WERI-Rb-1 (cell line): ENCODE measurements at regions not wholly inside any gene's neighbourhood (a gene's known extent, or its start where the extent isn't known, plus 50 kb on each side); places are given as distances from the start of the nearest gene placed in this dataset.
A peak's percentile ranks its signal among the peaks of the same experiment; 100 is the strongest.

Source experiments
- DNase-seq: peaks from one replicate; pipeline ENCODE4 v3.0.0-alpha.2; 2020
- H3K27ac ChIP-seq: fragments of 250-450 bp; sonication (Bioruptor Pico); 2 replicates; pipeline ENCODE4 v1.5.1; 2020; ENCODE audit warnings: mild to moderate bottlenecking, moderate library complexity
- H3K27me3 ChIP-seq: fragments of 250-450 bp; sonication (Bioruptor Pico); 2 replicates; pipeline ENCODE4 v1.5.1; 2021; ENCODE audit warnings: mild to moderate bottlenecking, low read depth, moderate library complexity; ENCODE audit not compliant: insufficient read depth, severe bottlenecking
- H3K36me3 ChIP-seq: fragments of 250-450 bp; sonication (Bioruptor Pico); 2 replicates; pipeline ENCODE4 v1.5.1; 2020; ENCODE audit warnings: mild to moderate bottlenecking, moderate library complexity
- H3K4me3 ChIP-seq: 2 replicates; pipeline ENCODE4 v1.5.1; 2011; ENCODE audit warnings: low read depth, mild to moderate bottlenecking, control low read depth, low read length
- H3K9me3 ChIP-seq: fragments of 250-450 bp; sonication (Bioruptor Pico); 2 replicates; pipeline ENCODE4 v1.5.1; 2021; ENCODE audit warnings: mild to moderate bottlenecking, moderate library complexity; ENCODE audit not compliant: severe bottlenecking
- TF ChIP-seq, protein P1 (sequence below): IDR thresholded peaks from 2 replicates; pipeline ENCODE4 v1.5.1; 2011; ENCODE audit warnings: low read depth, mild to moderate bottlenecking, control low read depth, inconsistent platforms, low read length

DNA sequence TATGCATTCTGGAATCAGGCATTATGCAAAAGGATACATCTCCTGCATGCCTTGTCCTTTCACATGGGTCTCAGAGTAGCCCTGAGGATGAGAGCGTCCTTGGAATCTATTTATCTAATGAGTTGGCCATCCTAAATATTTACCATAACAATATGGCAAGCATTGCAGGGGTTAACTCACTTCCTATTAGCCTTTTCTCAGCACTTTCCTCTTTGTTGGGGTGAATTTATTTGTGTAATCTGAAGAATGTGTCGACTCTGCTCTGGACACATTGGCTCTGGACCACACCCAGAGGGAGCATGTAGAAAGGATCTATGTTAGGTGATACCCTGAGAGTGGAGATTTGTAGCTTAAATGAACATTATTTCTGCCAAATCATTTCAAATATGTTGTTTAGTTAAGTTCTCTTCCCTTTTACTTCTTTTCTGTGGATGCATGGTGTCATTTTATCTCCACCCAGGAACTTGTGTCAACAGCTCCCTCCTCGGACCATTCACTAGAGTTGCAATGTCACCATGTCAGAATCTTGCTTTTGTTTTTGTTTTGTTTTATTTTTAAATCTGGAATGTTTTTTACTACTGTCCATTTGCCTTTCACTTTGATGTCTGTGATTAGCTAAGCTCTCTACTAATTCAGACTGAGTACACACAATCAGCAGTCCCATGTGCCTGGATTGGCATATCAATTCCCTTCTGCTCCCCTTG, 757.0 kb upstream of the MMS22L start:
- DNase-seq = no peak
- Histone ChIP-seq H3K27me3 (no peaks in the 10 kb centered on the region), H3K9me3 (no peaks in the 10 kb centered on the region), H3K36me3 (no peaks in the 10 kb centered on the region), H3K27ac (no peak overlapping the region), H3K4me3 (no peak overlapping the region)
- TF ChIP-seq, protein P1, sequence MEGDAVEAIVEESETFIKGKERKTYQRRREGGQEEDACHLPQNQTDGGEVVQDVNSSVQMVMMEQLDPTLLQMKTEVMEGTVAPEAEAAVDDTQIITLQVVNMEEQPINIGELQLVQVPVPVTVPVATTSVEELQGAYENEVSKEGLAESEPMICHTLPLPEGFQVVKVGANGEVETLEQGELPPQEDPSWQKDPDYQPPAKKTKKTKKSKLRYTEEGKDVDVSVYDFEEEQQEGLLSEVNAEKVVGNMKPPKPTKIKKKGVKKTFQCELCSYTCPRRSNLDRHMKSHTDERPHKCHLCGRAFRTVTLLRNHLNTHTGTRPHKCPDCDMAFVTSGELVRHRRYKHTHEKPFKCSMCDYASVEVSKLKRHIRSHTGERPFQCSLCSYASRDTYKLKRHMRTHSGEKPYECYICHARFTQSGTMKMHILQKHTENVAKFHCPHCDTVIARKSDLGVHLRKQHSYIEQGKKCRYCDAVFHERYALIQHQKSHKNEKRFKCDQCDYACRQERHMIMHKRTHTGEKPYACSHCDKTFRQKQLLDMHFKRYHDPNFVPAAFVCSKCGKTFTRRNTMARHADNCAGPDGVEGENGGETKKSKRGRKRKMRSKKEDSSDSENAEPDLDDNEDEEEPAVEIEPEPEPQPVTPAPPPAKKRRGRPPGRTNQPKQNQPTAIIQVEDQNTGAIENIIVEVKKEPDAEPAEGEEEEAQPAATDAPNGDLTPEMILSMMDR = peak; percentile 56

DNA sequence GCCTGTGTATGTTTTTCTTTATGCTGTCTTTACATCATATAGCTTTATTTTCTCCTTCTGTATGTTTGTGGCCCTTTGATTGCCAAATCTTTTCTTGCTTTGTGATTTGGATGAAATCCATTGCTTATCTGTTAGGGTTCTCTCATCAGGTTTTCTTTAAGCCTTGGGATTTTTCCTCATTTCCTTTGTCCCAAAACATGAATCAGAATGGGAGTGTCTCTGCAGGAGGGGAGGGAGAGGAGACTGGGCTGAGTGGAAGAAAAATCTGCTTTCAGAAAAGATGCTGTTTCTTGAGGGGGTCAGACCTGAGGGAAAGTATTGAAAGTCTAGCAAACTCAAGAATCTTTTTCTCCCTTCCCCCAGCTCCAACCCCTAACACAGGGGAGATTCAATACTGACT, 758.0 kb upstream of the MMS22L start:
- DNase-seq = no peak
- TF ChIP-seq, protein P1 = no peak
- Histone ChIP-seq H3K27ac (no peak overlapping the region), H3K36me3 (no peaks in the 10 kb centered on the region), H3K9me3 (no peaks in the 10 kb centered on the region), H3K4me3 (no peak overlapping the region), H3K27me3 (no peaks in the 10 kb centered on the region)

DNA sequence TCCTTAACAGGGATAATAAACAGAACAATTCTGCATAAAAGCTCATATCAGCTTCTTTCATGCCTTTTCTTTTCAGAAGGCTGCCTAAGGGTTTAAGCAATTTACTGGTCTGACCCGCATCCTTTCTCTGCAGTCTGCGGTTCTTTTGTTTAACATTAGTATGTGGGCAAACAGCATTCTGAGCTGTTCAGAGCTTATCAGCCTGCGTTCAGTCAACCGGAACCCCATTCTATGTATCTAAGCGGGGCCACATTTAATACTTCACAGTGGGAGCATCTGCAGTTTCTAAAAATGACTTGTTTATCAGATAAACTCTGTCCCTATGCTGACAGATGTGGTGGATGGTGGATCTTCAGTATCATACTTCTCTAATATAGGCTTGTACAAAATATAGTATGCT, 758.9 kb upstream of the MMS22L start:
- DNase-seq = peak; percentile 35
- no peaks in the 10 kb centered on the region for H3K27me3 ChIP-seq

DNA sequence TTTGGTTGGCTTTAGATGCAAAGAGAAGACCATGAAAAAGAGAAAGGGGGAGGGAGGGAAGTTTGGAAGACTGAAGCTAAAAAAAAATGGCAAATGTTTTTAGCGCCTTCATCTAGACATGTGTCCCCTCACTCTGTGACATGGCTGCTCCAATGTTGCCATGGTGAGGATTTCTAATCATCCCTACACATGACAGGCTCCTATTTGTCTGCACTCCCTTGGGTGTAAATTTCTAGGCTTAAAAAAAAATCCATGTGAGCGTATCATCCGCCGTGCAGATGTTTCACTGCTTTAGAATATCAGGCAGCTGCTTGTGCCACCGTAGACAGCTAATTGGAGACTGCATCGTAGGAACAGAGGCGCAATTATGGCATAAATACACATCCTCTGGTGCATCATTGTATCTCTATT, 761.1 kb upstream of the MMS22L start:
- Histone ChIP-seq H3K4me3 (no peak overlapping the region), H3K36me3 (no peaks in the 10 kb centered on the region), H3K27me3 (no peaks in the 10 kb centered on the region), H3K27ac (no peak overlapping the region), H3K9me3 (no peaks in the 10 kb centered on the region)
- TF ChIP-seq, protein P1 = no peak
- DNase-seq = no peak

More for the DNA sequence above, 758.9 kb upstream of the MMS22L start:
- Histone ChIP-seq H3K36me3 (no peaks in the 10 kb centered on the region), H3K4me3 (no peak overlapping the region), H3K27ac (no peak overlapping the region), H3K9me3 (no peaks in the 10 kb centered on the region)
- TF ChIP-seq, protein P1 = no peak

DNA sequence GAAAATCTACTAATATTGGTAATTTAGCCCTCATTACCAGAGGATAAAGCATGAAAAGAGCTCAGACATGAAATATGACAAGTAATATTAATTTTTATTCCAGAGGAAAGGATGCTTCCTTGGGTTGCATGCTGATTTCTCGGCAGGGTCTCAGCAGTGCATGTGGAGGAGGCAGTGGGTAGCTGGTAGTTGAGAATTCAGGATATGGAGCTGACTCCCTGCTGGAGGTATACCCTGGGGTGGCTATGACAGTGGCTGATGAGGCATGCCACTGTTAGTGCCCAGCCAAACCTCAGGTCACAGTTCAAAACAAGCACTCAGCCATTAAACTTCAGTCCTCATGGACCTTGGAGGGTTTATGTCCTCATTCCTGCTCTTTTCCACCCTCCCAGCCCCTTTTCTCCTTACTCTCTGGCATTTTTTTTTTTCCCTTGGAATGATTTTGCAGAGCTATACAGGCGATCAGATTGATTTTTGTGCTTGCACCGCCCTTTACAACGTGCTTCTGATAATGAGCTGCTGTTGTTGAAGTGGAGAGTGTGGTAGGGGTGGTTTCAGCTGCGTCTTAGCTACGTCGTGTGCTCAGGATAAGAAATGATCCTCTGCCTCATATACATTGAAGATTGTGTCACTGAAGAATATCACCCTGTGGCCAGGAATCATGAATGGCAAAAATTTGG, 761.9 kb upstream of the MMS22L start:
- no peak for DNase-seq
- no peak overlapping the region for H3K27ac ChIP-seq
- no peak overlapping the region for H3K4me3 ChIP-seq
- TF ChIP-seq, protein P1 = no peak
- H3K36me3 ChIP-seq = no peaks in the 10 kb centered on the region
- no peaks in the 10 kb centered on the region for H3K9me3 ChIP-seq
- H3K27me3 ChIP-seq = no peaks in the 10 kb centered on the region

DNA sequence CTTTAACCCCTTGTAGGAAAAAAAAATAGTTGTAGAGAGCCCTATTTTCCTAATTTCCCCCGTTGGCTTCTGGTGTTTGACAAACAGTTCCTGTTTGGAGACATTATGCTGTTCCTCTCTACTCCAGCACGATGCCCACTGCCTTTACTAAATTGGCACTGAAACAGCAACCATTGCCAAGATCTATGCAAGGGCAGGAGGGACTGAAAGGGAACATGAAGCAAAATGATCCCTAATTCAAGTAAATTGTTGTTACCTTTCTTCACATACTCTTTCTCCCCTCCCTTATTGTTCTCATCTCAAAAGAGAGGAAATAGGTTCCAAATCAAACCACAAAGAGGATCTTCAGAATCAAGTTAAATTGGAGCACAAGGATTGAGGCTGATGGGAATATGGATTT, 764.1 kb upstream of the MMS22L start:
- H3K27me3 ChIP-seq = no peaks in the 10 kb centered on the region
- H3K27ac ChIP-seq = no peak overlapping the region
- no peak for DNase-seq
- TF ChIP-seq, protein P1 = no peak
- H3K36me3 ChIP-seq = no peaks in the 10 kb centered on the region
- no peak overlapping the region for H3K4me3 ChIP-seq
- no peaks in the 10 kb centered on the region for H3K9me3 ChIP-seq
